Hepatocyte (in vitro differentiated cells): ENCODE measurements at regions not wholly inside any gene's neighbourhood (a gene's known extent, or its start where the extent isn't known, plus 50 kb on each side); places are given as distances from the start of the nearest gene placed in this dataset.

Source experiments
- DNase-seq: peaks from one replicate; pipeline ENCODE4 v3.0.0-alpha.2; 2016; ENCODE audit warnings: low spot score
- H2AFZ ChIP-seq: fragments of 200-600 bp; sonication (generic); 2 replicates; pipeline ENCODE4 v1.6.0; 2016; ENCODE audit warnings: antibody characterized with exemption, mild to moderate bottlenecking
- H3K27ac ChIP-seq: fragments of 200-600 bp; sonication (generic); 2 replicates; pipeline ENCODE4 v1.5.1; 2016; ENCODE audit warnings: mild to moderate bottlenecking
- H3K27me3 ChIP-seq: fragments of 200-600 bp; sonication (generic); 2 replicates; pipeline ENCODE4 v1.6.1; 2016
- H3K36me3 ChIP-seq: fragments of 200-600 bp; sonication (generic); replicated peaks from 2 replicates; pipeline ENCODE4 v1.5.1; 2016; ENCODE audit warnings: low read depth; ENCODE audit not compliant: insufficient read depth
- H3K4me1 ChIP-seq: fragments of 200-600 bp; sonication (generic); 2 replicates; pipeline ENCODE4 v1.5.1; 2016; ENCODE audit warnings: mild to moderate bottlenecking, moderate library complexity; ENCODE audit not compliant: insufficient read depth
- H3K4me2 ChIP-seq: fragments of 200-600 bp; sonication (generic); 2 replicates; pipeline ENCODE4 v1.6.0; 2016
- H3K4me3 ChIP-seq: fragments of 200-600 bp; sonication (generic); 2 replicates; pipeline ENCODE4 v1.5.1; 2016; ENCODE audit warnings: mild to moderate bottlenecking
- H3K79me2 ChIP-seq: fragments of 200-600 bp; sonication (generic); 2 replicates; pipeline ENCODE4 v1.6.0; 2017; ENCODE audit warnings: mild to moderate bottlenecking
- H3K9me2 ChIP-seq: fragments of 200-600 bp; sonication (generic); replicated peaks from 2 replicates; pipeline ENCODE4 v1.6.0; 2017; ENCODE audit warnings: mild to moderate bottlenecking; ENCODE audit not compliant: insufficient read depth
- H3K9me3 ChIP-seq: fragments of 200-600 bp; sonication (generic); 2 replicates; pipeline ENCODE4 v1.5.1; 2016; ENCODE audit warnings: low read depth, mild to moderate bottlenecking
- H4K20me1 ChIP-seq: fragments of 200-600 bp; sonication (generic); 2 replicates; pipeline ENCODE4 v1.6.0; 2016; ENCODE audit warnings: mild to moderate bottlenecking; ENCODE audit not compliant: insufficient read depth, poor library complexity, severe bottlenecking
- CTCF ChIP-seq: fragments of 200-600 bp; sonication (generic); IDR thresholded peaks from 2 replicates; pipeline ENCODE4 v1.5.1; 2016; ENCODE audit warnings: antibody characterized with exemption, mild to moderate bottlenecking; ENCODE audit not compliant: poor library complexity
- EZH2 ChIP-seq: fragments of 200-600 bp; sonication (generic); IDR thresholded peaks from 2 replicates; pipeline ENCODE4 v1.6.1; 2016; ENCODE audit warnings: antibody characterized with exemption, mild to moderate bottlenecking, borderline replicate concordance
- EZH2phosphoT487 ChIP-seq: fragments of 200-600 bp; sonication (generic); IDR thresholded peaks from one replicate; pipeline ENCODE4 v1.6.1; 2018; ENCODE audit warnings: antibody characterized with exemption, mild to moderate bottlenecking, low read depth, moderate library complexity; ENCODE audit not compliant: unreplicated experiment, severe bottlenecking
- WGBS: methylation state at CpG from one replicate; pipeline ENCODE4 v1.1.6; 2016; ENCODE audit warnings: low lambda C conversion rate; ENCODE audit errors: missing lambda C conversion rate; 5-methylcytosine and 5-hydroxymethylcytosine counted together

GRCh38 chr15:31228980-31229826 is 97.4 kb upstream of the KLF13 start:
- H2AFZ ChIP-seq: no peak overlapping the region
- no peaks in the 10 kb centered on the region for H3K36me3 ChIP-seq
- DNase-seq: peak; percentile 48
- no peak overlapping the region for H3K4me3 ChIP-seq
- TF ChIP-seq EZH2phosphoT487: no peak
- no peak for TF ChIP-seq CTCF
- TF ChIP-seq EZH2: no peak
- H3K9me3 ChIP-seq: no peaks in the 10 kb centered on the region
- no peaks in the 10 kb centered on the region for H4K20me1 ChIP-seq
- WGBS: 75% methylated on average over 8 of the region's 8 CpGs
- no peaks in the 10 kb centered on the region for H3K4me1 ChIP-seq
- H3K27me3 ChIP-seq: no peaks in the 10 kb centered on the region
- no peaks in the 10 kb centered on the region for H3K79me2 ChIP-seq
- no peak overlapping the region for H3K4me2 ChIP-seq
- no peaks in the 10 kb centered on the region for H3K9me2 ChIP-seq
- no peak overlapping the region for H3K27ac ChIP-seq

GRCh38 chr15:31230630-31231485 is 95.8 kb upstream of the KLF13 start:
- Histone ChIP-seq H3K27me3 (no peaks in the 10 kb centered on the region), H2AFZ (no peak overlapping the region), H3K9me3 (no peaks in the 10 kb centered on the region), H3K27ac (no peak overlapping the region), H3K4me3 (no peak overlapping the region), H3K79me2 (no peaks in the 10 kb centered on the region), H3K9me2 (no peaks in the 10 kb centered on the region), H3K4me1 (peaks cover under 1% of the 10 kb centered on the region), H3K36me3 (no peaks in the 10 kb centered on the region), H4K20me1 (no peaks in the 10 kb centered on the region), H3K4me2 (no peak overlapping the region)
- 89% methylated on average over 6 of the region's 6 CpGs for WGBS
- TF ChIP-seq EZH2 (no peak), CTCF (no peak), EZH2phosphoT487 (no peak)
- no peak for DNase-seq

- H4K20me1 ChIP-seq: no peaks in the 10 kb centered on the region
- H3K4me3 ChIP-seq: no peak overlapping the region
- 73% methylated on average over 5 of the region's 5 CpGs for WGBS
- no peaks in the 10 kb centered on the region for H3K27me3 ChIP-seq
- H3K27ac ChIP-seq: no peak overlapping the region
- no peaks in the 10 kb centered on the region for H3K9me2 ChIP-seq
- TF ChIP-seq CTCF (no peak), EZH2 (no peak), EZH2phosphoT487 (no peak)
- no peaks in the 10 kb centered on the region for H3K36me3 ChIP-seq
- no peaks in the 10 kb centered on the region for H3K9me3 ChIP-seq
- peaks cover 6% of the 10 kb centered on the region for H3K4me1 ChIP-seq
- H2AFZ ChIP-seq: no peak overlapping the region
- no peak overlapping the region for H3K4me2 ChIP-seq
- no peaks in the 10 kb centered on the region for H3K79me2 ChIP-seq
- DNase-seq: no peak
Measured at GRCh38 chr15:31234815-31235214, 91.8 kb upstream of the KLF13 start.
